ENCODE measurements at regions not wholly inside any gene's neighbourhood (a gene's known extent, or its start where the extent isn't known, plus 50 kb on each side); places are given as distances from the start of the nearest gene placed in this dataset.

GRCh38 chr18:45284851-45285250 lies 330.4 kb upstream of the SLC14A2 start:
- ChIA-PET CTCF (no interaction called here), POLR2A (ENCODE audit: low non-redundant PET) (no interaction called here)

DNA sequence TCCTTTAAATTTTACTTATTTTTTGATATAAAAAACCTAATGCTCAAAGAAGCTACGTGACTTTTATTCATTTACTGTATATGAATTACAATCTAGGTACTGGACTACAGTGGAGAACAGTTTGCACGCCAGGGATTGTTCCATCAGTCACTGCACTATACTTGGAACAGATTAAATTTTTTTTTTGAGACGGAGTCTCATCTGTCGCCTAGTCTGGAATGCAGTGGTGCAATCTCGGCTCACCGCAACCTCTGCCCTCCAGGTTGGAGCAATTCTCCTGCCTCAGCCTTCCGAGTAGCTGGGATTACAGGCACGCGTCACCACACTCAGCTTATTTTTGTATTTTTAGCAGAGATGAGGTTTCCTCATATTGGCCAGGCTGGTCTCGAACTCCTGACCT lies 330.0 kb upstream of the SLC14A2 start:
- ChIA-PET POLR2A (ENCODE audit: low non-redundant PET) (no interaction called here), CTCF (no interaction called here)
- DNase-seq (ENCODE audit: low spot score): no peak
- no peak for TF ChIP-seq CTCF (conservative IDR thresholded peaks at IDR 0.05; ENCODE audit: low read depth)
- no peak overlapping the region for H3K27ac ChIP-seq

More at GRCh38 chr18:45284851-45285250, 330.4 kb upstream of the SLC14A2 start:
- no peak overlapping the region for H3K27ac ChIP-seq
- no peak for DNase-seq (ENCODE audit: low spot score)
- TF ChIP-seq CTCF (conservative IDR thresholded peaks at IDR 0.05; ENCODE audit: low read depth): no peak

GRCh38 chr18:45286431-45286830 lies 328.8 kb upstream of the SLC14A2 start:
- ChIA-PET CTCF (interaction anchor here (0.6 kb wide), 1 partner anchor 67 kb away, joined by 3 read pairs; no protein-coding TSS in a partner anchor), POLR2A (ENCODE audit: low non-redundant PET) (no interaction called here)
- TF ChIP-seq CTCF (conservative IDR thresholded peaks at IDR 0.05; ENCODE audit: low read depth): no peak
- DNase-seq (ENCODE audit: low spot score): no peak
- no peak overlapping the region for H3K27ac ChIP-seq

- ChIA-PET CTCF (no interaction called here), POLR2A (ENCODE audit: low non-redundant PET) (no interaction called here)
- no peak overlapping the region for H3K27ac ChIP-seq
- no peak for TF ChIP-seq CTCF (conservative IDR thresholded peaks at IDR 0.05; ENCODE audit: low read depth)
- no peak for DNase-seq (ENCODE audit: low spot score)
Observed at GRCh38 chr18:45287531-45287930, 327.7 kb upstream of the SLC14A2 start.

- H3K27ac ChIP-seq: no peak overlapping the region
- ChIA-PET CTCF (no interaction called here), POLR2A (ENCODE audit: low non-redundant PET) (no interaction called here)
- TF ChIP-seq CTCF (conservative IDR thresholded peaks at IDR 0.05; ENCODE audit: low read depth): no peak
- no peak for DNase-seq (ENCODE audit: low spot score)
Observed at GRCh38 chr18:45290364-45290763, 324.9 kb upstream of the SLC14A2 start.

GRCh38 chr18:45291621-45292615 lies 323.4 kb upstream of the SLC14A2 start:
- ChIA-PET CTCF (interaction anchor here (0.7 kb wide), 1 partner anchor 1391 kb away, joined by 7 read pairs; no protein-coding TSS in a partner anchor), POLR2A (ENCODE audit: low non-redundant PET) (no interaction called here)
- DNase-seq (ENCODE audit: low spot score): no peak
- no peak for TF ChIP-seq CTCF (conservative IDR thresholded peaks at IDR 0.05; ENCODE audit: low read depth)
- H3K27ac ChIP-seq: no peak overlapping the region
